Right hindlimb (tissue), 1 donor: ENCODE measurements at regions not wholly inside any gene's neighbourhood (a gene's known extent, or its start where the extent isn't known, plus 50 kb on each side); places are given as distances from the start of the nearest gene placed in this dataset.
A peak's percentile ranks its signal among the peaks of the same experiment; 100 is the strongest.

Source experiments
- DNase-seq: peaks from one replicate; pipeline ENCODE4 v3.0.0-alpha.2; 2018

DNA sequence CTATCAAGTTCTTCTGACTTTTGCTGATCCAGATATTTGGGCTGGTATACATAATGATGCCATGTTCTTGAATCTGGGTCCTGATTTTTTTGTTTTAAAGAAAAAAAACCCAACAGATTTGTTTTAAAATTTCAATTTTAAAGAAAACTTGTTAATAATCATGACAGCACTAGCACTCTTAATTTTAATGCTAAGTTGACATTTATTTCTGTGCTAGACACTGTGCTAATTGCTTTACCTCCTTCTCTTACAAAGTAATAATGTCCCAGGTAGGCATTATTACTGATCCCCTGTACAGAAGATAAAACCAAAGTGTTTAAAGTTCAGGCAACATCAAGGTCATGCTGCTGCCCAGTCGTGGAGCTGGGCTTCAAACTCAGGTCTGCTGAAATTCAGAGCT is 101.9 kb downstream of the ZNF608 start:
- no peak for DNase-seq

DNA sequence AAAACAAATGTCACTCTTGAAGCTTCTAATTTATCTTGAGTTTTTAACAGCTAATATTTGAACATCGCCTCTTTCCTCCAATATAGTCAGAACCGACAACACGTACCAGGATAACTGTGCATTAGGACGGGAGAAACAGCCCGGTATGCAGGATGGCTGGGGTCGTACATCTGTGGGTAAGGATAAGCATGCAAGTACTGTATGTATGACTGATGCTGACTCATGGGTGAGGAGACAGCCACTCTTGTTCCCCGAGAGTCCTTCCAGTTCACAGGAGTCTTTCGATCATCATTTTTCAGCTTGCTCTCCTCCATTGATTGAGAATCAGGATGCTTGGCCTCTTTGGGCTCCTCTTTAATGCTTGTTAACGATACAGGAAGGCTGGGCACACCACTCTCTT is 102.3 kb downstream of the ZNF608 start:
- no peak for DNase-seq

DNA sequence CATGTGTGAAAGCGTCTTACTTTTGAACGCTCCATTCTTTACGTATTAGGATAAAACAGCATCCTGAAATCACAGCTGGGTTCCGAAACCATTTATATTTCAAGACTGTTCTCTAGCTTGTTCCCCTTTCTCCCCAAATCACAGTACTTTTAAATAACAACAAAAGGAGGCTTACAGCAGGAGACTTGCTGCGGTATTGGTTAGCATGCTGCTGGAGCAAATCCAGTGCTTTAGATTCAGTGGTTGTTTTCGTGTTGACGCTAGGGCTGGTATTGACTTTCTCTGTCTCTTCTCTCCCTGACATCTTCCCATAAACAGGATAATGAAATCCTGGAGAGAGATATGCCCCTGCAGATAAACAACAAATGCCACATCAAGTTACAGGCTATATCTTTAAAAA is 103.1 kb downstream of the ZNF608 start:
- no peak for DNase-seq

DNA sequence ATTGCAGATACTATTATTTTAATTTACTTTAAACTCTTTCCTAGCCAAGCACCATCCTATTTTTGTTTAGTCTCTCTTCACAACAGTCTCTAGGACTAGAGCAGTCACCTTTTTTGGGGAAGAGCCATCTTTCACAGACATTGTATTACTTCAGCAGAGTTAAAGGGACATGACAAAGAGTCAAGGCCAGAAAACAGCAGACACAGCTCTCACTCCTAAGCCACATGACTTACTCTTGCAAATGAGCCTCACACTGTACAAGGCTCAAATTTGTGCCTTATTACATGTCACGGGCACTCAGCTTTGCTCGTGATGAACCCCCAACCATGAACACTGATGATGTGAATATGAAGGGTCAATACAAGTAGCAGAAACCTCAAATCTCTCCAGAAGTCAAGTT is 104.3 kb downstream of the ZNF608 start:
- no peak for DNase-seq

DNA sequence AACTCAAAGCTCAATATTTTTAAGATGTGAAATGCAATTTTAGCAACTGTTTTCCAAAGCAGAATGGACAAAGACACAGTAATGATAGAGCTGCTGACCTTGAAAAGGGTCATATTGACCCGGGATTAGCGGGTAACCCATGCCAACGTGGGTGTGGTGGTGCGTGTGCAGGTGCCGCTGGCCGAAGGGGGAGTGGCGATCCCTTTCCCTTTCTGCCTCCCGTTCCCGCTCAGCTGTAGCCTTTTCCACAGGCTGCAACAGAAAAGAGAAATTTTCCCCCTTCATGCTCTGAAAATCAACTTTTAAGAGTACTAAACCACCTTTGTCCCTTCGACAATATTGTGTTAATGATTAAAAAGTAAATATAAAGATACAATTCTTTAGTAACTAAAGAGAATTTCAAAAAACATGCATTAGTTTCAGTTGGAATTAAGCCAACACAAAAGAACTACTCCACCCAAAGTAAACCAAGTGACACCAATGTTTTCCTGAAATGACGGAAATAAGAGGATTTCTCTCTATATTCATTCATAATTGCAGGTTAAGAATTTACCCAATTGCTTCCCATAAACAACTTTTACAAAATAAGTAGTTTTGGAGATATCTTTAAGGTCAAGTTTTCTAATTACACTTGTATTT is 105.2 kb downstream of the ZNF608 start:
- DNase-seq: no peak

DNA sequence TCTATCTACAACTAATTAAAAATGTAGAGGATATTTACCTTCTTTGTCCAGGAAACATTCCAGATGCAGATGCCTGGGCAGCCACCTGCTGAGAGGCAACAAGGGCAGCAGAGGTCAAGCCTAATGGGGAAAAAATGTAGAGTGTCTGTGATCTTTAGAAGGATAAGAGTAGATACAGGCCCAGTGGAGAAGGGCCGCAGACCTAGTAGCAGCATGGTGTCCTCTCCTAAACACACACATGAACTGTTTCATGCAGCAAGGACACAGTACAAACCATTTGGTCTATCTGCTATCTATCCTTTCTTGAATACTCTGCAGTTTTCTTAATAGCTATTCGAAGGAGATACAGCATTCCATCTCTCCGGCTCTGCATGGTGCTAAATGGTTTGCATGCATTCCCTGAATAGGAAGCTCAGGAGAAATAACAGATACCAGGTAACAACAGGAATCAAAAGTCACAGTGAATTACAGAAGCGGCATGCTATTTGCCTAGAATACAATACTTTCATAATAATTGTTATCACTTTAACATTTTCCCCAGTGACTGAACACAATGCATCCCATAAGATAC is 107.3 kb downstream of the ZNF608 start:
- no peak for DNase-seq

DNA sequence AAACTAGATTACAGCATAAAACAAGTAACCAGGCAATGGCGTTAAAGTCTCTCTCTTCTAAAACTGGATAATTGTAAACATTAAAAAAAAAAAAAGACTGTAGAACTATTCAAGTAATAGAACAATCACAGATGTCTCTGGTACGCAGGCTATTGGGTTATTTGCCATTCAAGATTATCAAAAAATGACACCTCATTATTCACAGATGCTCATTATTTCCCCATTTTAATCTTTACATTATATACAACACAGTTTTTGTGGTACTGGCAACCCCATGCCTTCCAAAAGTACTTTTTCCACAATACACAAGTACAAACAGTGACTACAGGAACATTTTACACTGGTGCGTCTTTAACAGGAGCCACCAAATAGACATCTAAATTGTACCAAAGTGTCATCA is 109.4 kb downstream of the ZNF608 start:
- DNase-seq: no peak

DNA sequence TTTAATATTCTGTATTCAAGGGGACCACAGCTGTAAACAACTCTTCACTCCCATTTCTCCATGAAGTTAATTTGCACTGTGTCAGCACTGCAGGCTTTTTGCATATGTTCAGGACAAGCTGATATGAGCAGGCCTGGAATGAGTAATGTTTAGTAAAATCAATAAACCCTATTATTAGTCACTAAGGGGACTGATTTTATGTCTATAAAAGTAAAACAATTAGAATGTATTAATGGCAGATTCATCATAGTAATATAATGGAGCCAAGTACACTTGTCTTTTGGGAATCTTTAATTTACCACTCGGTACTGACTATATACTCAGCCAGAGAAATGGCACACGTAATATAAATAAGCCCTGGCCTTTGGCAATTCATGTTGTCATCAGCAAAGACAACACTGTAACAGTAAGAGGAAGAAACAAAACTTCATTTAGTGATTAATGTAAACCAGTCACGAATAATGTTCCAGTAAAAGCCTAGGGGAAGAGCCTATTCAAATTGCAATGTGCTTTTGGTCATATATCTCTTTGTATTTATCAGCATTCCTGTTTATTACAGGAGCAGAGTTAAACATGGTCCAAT is 111.6 kb downstream of the ZNF608 start:
- DNase-seq: no peak

DNA sequence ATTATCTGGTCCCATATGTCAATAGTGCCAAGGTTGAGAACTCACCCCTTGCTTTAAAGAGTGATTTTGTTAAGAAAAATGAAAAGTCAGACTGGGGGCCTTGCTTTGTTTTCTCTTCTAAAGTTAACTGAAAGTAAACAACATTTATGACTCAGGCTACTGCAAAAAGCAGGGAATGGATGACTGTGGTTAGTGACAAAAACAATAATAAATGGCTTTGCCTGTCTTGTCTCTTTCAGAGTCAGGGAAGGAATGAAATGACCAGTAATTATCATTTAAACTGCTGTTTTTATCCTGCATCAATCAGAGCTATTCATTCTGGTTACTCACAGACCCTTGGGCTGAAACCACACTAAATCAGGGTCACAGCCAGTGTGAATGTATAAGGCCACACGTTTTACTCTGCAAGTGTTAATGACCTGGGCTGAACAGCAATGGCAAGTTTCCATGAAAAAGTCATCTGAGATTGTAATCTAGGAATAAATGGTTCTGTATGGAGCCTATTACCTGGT is 112.2 kb downstream of the ZNF608 start:
- DNase-seq: no peak

DNA sequence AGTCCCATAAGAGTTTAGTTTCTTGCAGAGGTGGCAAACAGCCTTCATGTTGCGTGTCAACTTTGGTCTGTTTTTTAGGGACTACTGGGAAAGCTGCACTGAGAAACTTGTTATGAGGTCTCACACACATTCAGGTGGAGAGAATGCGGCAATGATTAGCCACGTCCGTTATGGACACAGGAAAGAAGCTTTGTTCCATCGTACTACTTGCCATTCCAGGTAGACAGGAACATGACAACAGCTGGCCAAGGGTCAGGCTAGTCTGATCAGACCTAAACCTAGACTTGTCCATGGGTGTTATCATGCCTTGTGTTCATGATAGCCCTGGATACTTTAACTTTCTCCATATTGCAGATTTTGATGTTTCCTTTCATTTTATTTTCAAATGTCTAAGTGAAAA is 113.2 kb downstream of the ZNF608 start:
- DNase-seq: no peak

DNA sequence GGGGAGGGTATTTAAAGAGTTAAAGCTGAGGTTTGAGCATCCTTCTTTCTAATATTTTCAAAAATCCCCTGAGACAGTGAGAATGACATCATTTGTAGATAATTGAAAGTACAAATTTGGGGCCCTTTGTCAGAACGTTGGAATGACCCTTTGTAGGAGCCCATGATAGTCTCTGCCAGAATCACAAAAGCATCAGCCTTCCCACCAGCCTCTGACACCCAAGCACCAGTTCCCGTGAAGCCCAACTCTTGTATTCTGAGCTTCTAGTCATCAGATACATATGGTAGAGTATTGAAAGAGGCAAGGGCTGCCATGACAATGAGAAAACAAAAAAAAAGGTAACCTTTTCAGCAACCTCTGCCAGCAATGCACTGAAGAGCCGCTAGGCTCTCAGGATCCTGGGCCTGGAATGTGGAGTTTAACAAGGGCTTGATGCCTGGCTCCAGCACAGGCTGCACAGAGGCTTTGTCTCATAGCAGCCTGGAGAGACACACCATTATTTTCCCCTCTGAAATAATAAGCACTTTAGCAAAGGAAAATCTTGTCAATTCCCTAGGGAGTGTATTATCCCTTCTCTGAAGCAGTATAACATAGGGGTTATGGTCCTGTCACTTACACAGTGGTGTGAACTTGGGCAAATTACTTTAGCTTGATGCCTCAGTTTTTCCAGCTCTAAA is 114.4 kb downstream of the ZNF608 start:
- DNase-seq: no peak

DNA sequence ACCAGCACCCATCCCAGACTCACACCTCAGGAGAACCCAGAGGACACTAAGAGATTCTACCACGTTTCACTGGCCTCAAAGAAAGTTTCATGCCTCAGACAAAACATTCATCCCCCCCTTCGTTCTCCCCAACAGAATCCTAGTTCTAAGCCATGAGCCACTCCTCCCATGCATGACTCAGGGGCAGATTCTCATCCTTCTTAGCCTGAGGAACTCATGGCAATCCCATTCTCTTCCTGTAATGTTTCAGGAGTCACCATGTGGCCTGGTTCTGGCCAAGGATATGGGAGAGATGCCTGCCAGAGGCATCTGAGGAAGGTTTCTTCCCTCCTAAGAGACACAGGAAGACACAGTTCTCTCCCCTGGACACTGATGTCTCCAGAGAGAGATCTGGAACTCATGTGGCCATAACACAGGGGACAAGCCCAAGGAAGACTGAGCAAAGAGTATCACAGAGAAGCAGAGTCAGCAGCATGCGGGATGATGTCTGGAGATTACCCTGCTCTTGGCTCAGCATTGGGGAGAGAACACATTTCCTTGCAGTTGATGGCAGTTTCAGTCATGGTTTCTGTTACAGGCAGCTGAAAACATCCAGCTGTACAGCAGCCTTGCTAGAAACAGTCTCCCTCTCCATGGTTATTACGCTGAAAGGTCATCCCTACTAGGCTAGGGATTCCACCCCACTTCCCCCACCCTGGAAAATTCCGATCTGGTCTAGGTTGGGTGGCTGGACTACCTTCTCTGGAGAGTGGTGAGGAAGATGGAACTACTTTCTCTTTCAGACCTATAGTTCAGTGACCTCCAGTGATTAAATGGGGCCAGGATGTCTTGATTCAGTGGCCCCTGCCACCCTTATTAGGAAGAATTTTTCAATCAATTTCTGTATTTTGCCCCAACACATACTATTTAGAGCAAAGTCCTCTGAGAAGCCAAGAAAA is 115.4 kb downstream of the ZNF608 start:
- DNase-seq: no peak

DNA sequence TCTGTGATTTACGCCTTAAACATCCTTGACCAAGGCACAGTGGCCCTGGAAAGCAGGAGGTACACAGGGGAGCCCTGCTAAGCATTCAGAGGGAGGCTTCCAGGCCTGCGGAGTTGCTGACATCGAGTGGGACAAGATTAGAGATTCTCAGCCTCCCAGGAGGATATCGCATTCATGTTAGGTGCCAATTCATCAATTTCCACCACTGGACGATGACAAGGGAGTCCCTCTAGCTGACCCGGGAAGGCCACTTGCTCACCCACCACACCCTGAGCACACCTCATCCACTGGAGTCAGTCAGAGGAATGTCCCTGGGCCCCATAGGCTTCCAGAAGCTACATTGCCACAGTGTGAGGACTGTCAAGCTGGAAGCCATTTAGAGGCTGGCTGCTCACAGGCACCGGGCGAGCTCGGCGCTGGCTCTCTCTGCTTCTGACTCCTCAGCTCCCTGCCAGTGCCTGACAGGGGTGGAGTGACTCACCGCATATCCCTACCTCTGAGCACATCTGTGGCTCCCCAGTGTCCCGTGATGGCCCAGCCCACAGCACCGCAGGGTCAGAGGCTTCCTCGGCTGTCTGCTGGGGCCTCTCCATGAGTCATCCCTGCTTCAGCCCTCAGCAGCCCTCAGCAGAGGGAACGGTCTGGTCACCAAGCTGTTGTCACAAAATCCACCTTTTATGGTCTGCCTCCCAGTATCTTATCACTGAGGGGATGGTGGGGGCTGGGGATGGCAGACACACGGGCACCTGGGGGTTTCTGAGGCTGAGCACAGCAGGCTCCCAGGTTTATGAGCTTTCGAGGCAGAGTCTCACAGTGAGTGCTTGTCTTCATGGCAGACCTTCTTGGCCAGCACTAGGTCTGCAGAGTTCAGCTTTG is 117.5 kb downstream of the ZNF608 start:
- peak; percentile 52 for DNase-seq

DNA sequence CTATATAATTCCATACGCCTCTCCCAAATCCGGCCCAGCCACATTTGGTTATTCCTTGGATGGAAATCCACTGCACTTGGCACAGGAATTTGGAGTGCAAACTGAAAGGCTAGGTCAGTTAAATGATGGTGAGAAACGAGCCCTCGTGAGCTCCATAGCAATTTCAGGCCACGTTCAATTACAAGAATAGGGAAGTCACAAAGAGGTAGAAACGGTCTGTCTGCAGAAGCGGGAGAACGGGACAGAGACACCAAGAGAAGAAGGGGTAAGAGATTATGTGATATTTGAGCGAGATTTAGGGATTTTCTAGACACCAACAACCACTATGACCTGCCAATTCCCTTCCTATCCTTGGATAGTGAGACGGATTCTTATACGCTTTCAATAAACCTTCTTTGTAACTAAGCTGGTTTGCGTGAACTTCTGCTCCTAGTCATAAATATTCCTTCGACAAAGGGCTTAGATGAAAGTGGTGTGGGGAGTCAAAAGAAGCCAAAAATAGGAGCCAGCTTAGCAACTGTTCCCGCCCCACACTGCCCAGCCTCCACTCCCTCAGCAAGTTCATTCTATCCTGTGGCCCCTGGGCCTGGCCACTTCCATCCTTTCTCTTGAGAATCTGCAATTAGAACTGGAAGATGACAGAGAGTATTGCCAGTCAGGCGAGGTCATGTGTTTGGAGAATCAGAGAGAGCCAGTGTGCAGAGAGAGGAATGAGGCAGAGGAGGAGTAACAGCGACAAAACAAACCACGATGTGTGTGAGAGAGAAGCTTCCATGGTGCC is 118.4 kb downstream of the ZNF608 start:
- peak; percentile 37 for DNase-seq

DNA sequence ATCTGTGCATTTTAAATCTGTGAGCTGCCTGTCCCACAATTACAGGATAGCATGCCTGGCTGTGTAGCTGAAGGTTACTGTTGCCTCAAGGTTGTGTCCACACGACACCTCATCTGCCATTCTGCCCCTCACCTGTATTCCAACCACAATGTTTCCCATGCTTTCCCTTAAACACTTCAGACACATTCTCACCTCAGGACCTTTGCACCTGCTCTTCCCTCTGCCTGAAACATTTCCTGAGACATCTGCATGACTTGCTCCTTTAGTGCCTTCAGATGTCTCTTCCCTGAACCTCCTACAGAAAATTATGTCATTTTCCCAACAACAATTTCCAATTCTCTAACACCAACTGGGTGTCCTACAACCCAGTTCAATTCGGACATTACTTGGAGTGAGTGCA is 120.4 kb downstream of the ZNF608 start:
- no peak for DNase-seq

DNA sequence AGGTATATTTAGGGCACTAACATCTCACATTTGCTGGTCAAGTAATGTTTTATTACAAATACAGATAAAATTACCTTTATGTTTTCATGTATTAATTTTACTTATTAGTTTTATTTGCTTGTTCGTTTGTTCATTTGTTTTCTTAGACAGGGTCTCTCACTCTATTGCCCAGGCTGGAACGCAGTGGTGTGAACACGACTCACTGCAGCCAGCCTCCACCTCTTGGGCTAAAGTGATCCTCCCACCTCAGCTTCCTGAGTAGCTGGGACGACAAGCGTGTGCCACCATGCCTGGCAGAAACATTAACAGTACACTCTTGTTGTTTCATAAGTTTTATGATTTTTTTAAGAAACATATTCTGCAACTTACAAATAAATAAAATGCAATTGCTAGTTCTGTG is 123.2 kb downstream of the ZNF608 start:
- no peak for DNase-seq

DNA sequence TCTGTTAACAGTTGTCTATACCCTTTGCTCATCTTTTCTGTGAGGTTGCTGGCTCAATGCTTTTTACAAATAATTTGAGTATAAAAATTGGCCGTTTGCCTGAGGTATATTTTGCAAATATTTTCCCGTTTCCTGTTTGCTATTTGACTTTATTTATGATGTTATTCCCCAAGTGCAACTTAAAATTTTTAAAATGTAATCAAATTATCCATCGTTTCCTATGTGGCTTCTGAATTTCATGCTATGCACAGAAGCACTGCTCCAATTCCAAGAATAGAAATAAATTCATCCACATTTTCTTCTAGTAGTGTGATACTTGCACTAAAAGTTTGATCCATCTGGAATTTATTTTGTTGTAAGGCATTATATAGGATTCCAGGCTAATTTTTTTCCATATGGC is 123.6 kb downstream of the ZNF608 start:
- no peak for DNase-seq

DNA sequence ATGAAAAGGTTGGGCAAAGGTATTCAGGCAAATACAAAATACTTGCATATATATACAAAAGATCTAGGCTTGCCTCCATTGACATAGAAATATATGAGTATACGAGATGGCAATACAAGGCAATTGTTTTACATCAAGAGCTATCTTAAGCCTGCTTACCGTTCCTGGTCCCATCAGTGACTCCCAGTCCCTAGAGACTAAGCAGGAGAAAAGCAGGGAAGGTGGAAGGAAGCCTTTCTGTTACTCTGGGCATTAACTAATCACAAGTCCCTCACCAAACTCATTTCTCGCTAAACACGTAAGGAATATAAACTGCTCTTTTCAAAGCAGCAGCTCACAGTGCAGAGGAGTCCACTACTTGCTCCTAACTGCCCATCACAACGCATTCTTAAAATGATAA is 125.2 kb downstream of the ZNF608 start:
- no peak for DNase-seq

DNA sequence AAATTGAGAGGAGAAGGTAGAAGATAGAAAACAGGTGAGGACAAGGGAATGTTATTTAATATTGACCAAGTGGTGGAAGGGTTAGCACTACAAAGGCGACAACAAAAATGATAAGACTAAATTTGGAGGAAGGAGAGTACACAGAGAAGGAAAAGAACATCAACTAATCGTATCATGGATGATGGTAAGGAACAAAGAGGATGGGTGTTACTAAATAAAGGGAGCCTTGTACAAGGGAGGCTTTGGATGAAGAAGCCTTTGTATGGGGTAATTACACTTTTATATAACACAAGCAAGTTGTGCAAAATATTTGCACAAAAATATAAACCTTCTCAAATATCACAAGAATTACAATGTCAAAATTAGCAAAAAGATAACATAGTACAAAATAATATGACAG is 125.7 kb downstream of the ZNF608 start:
- DNase-seq: no peak

DNA sequence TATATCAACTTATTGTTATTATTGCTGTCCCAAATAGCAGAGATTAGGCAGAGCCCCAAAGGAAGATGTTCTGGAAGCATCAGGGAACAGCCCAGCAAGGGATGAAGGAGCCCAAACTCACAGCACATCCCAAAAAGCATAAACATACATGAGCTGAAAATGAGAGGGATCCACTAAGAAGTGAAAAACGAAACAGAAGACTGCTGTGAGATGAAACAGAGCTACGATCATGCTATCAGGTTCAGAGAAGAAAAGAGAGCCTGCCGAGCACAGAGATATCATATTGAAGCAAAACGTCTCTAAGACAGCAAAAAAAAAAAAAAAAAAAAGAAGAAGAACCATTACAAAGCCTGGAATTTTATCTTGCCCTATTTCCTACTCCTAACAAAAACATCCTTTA is 127.3 kb downstream of the ZNF608 start:
- DNase-seq: no peak

DNA sequence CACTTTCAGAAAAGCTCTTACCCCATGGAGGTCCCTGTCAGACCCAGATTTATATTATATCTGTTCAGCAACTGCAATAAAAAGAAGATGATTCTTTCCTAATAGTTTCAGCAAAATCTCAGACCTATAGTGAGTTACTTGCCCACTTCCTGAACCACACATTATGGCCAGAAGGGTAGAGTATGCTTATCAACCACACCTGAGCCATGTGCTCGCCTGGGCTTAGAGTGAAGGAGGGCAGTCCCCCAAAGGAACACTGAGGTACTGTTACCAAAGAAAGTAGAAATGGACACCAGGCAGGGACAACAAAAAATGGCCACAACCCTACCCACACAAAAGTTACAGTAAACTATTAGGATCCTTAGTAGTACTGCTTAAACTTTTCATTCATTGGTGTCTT is 128.7 kb downstream of the ZNF608 start:
- no peak for DNase-seq
